ENCODE measurements at regions not wholly inside any gene's neighbourhood (a gene's known extent, or its start where the extent isn't known, plus 50 kb on each side); places are given as distances from the start of the nearest gene placed in this dataset.
A peak's percentile ranks its signal among the peaks of the same experiment; 100 is the strongest.
"Not testable (repeated sequence)": the region's sequence is repeated elsewhere in the genome, so short reads cannot be mapped to it uniquely, and the experiment has no call there.

DNA sequence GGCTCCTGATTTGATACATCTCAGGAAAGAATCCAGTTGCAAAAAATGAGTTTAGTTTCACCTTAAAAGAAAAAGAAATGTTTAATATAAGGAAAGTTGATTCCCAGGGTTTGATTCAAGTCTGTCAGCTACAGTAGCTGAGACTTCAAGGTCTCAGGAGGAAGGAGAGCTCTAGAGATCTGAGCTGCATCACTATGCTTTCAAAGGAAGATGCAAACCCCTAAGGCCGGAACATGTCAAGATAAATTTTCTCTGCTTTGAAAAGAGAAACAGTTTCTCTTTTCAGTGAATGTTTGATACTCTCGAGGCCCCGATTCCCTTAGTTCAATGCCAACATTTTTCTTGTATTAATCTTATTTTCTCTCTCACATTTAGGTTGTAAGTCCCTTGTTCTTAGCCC is 128.6 kb downstream of the RGPD3 start:
- no peak for DNase-seq (ENCODE audit: low spot score)

DNA sequence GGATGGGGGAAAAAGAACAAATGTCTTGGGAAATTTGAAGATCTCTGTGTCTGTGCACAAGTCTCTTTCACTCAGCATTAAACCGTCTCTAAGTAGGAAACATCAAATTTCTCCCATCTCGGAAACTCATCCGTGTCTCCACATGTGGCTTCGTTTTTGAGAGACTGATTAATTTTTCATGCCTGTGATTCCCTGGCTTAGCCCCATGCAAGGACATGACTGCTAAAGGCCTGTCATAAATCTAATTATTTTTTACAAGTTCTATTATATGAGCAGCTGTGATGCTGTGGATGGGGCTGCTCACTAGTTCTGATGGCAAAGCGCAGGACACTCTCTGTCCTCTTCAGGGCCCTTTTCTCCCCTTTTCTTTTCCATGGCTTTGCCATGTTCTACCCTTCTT is 129.1 kb downstream of the RGPD3 start:
- no peak for DNase-seq (ENCODE audit: low spot score)

DNA sequence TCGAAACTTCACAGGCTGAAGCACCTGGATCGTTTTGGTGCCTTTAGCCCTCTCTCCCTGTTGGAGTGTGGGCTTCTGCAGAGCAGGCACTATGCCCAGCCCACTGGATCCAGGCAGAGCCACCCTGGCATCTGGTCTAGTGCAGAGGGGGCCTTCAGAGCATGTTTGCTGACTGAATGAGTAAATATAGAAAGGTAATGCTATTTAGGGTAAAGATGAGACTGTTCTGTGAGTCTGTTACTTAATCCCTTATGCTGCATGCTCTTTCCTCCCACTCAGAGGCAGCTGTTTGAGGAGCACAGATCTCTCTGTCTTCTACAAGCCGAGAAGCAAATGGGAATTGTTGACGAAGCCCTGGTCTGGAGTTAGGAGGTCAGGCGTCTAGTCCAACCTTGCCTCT is 130.2 kb downstream of the RGPD3 start:
- DNase-seq (ENCODE audit: low spot score) = no peak

DNA sequence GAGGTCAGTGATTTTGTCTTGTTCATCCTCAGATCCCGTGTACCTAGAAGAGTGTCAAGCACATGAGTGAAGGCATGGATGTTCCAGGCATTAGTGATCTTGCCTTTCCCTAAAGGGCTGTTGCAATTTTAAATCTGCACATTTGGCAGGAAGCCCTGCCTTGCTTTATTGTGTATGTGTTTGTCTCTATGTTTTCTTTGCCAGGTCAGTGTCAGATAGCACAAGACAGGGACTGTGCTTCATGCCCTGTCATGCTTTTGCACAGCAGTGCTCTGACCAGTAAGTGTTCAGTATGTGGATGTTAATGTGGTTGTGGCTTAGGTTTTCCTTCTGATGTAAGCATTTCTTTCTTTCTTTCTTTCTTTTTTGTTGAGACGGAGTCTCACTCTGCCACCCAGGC is 131.5 kb downstream of the RGPD3 start:
- DNase-seq (ENCODE audit: low spot score) = no peak

DNA sequence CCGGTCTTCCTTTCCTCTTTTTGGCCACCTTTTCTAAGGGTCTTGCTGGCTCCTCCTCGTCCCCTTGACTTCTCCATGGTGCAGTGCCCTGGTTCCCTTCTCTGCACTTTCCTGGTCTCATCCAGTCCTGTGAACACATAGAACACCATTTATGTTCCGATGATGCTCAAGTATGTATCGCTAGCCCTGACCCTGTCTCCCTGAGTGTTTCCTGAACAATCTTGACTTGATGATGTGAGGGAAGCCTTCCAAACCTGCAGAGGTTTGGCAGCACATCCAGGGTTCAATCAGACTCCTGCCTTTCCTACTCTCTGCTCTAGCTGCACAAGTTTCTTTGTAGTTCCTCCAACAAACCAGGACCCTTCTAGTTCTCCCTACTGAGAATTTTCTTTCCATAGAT is 132.1 kb downstream of the RGPD3 start:
- no peak for DNase-seq (ENCODE audit: low spot score)

DNA sequence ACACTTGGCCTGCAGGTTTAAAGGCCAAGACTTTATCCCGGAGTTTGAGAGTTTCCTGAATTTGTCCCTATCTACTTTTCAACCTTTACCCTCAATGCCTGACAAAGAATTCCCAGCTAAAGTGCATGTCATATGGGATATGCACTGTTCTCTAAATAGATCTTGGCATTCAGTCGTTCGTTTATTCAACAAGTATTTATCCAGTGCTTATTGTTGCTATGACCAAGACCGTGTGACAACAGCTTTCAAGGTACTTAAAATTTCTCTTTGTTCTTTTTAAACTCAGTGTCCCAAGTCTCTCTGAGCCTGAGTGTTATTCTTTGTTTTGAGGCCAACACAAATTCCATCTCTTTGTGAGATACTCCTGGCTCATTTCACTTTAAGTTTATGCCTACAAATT is 133.4 kb downstream of the RGPD3 start:
- no peak for DNase-seq (ENCODE audit: low spot score)

DNA sequence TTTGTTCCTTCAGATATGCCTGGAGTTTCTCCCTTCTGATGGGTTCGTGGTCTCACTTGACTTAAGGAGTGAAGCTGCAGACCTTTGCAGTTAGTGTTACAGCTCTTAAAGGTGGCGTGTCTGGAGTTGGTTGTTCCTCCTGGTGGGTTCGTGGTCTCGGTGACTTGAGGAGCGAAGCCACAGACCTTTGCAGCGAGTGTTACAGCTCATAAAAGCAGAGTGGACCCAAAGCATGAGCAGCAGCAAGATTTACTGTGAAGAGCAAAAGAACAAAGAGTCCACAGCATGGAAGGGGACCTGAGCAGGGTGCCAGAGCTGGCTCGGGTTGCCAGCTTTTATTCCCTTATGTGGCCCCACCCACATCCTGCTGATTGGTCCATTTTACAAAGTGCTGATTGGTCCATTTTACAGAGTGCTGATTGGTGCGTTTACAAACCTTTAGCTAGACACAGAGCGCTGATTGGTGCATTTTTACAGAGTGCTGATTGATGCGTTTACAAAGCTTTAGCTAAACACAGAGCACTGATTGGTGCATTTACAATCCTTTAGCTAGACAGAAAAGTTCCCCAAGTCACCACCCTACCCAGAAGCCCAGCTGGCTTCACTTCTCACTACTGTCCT is 134.8 kb downstream of the RGPD3 start:
- not testable (repeated sequence) for DNase-seq (ENCODE audit: low spot score)

DNA sequence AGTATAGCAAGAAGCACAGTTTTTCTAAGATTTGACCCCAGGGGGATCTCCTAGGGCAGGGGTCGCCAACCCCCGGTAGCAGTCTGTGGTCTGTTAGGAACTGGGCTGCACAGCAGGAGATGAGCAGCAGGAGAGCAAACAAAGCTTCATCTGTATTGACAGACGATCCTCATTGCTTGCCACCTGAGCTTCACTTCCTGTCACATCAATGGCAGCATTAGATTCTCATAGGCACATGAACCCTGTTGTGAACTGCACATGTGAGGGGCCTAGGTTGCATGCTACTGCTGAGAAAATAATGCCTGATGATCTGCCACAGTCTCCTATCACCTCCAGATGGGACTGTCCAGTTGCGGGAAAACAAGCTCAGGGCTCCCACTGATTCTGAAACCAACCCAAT is 136.2 kb downstream of the RGPD3 start:
- DNase-seq (ENCODE audit: low spot score) = no peak

DNA sequence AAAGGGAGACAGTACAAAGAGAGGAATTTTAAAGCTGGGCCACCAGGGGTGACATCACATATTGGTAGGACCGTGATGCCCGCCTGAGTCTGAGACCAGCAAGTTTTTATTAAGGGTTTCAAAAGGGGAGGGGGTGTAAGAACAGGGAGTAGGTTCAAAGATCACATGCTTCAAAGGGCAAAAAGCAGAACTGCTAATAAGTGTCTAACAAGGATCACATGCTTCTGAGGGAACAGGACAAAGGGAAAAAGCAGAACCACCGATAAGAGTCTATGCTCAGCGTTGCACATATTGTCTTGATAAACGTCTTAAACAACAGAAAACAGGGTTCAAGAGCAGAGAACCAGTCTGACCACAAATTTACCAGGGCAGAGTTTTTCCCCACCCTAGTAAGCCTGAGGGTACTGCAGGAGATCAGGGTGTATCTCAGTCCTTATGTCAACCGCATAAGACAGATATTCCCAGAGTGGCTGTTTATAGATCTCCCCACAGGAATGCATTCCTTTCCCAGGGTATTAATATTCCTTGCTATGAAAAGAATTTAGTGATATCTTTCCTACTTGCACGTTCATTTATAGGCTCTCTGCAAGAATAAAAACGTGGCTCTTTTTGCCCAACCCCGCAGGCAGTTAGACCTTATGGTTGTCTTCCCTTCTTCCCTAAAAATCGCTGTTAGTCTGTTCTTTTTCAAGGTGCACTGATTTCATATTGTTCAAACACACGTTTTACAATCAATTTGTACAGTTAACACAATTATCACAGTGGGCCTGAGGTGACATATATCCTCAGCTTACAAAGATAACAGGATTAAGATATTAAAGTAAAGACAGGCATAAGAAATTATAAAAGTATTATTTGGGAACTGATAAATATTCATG is 136.5 kb upstream of the UXS1 start:
- not testable (repeated sequence) for DNase-seq (ENCODE audit: low spot score)

DNA sequence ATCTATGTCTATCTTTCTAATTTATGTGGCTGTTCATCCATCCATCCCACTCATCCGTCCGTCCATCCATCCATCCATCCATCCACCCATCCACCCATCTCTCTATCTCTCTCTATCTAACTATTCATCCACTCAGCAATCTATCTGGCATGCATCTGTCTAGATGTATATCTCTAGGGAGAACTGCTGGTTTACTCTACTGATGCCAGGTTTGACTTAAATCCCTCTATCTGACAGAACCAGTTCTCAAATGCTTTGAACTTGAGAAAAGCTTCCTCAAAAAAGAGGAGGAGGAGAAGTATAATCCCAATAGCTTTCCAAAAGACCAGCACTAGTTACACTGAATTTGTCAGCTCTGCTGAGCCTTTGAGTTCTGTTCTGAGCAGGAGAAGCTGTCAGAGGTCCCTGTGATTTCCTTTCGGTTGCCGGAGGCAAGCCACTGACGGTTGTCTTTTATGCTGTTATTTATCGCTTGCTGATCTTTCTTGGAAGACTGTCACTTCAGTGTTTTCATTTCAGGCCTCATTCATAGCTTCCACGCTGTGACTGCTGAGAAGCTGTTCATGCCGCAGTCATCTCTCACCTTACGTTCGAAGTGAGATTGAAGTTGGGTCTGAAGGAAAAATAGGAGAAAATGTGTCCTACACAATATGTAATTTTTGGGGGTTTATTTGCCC is 129.4 kb upstream of the UXS1 start:
- no peak for DNase-seq (ENCODE audit: low spot score)

DNA sequence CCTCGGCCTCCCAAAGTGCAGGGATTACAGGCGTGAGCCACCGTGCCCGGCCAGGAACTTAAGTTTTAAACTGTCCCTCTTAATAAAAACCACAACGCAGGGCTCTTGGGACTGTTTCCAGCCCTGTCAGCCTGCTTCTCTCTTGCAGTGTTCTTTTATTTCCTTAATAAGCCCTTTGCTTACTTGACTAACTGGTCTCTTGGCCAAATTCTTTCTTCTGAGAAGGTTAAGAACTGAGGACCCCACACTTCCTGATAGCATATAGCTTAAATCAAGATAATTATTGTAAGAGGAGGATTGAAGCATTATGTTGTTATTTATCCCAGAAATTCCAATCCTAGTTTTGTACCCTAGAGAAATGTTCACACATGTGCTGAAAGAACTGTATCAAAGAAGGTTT is 128.2 kb upstream of the UXS1 start:
- DNase-seq (ENCODE audit: low spot score) = no peak

DNA sequence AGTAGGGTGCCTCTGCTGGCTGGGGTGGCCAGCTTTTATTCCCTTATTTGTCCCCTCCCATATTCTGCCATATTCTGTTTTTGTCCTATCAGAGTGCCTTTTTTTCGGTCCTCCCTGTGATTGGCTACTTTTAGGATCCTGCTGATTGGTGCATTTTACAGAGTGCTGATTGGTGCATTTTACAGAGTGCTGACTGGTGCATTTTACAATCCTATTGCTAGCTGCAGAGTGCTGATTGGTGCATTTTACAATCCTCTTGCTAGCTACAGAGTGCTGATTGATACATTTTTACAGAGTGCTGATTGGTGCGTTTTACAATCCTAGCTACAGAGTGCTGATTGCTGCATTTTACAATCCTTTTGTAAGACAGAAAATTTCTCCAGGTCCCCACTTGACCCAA is 126.3 kb upstream of the UXS1 start:
- DNase-seq (ENCODE audit: low spot score) = not testable (repeated sequence)

DNA sequence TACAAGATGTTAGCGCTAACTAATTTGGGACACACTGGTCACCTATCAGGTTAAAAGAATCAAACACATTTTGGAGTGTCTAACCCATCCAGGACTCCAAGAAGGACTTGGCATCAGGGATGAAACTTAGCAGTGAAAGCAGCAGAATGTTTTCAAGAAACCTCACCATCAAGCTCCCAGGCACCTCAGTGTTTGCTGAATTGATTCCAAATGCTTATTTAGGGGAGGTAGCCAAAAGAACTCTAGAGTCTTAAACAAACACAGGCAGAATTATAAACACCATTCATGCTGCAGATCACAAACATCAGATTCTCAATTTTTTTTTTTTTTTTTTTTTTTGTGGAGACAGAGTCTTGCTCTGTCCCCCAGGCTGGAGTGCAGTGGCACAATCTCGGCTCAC is 122.8 kb upstream of the UXS1 start:
- no peak for DNase-seq (ENCODE audit: low spot score)

DNA sequence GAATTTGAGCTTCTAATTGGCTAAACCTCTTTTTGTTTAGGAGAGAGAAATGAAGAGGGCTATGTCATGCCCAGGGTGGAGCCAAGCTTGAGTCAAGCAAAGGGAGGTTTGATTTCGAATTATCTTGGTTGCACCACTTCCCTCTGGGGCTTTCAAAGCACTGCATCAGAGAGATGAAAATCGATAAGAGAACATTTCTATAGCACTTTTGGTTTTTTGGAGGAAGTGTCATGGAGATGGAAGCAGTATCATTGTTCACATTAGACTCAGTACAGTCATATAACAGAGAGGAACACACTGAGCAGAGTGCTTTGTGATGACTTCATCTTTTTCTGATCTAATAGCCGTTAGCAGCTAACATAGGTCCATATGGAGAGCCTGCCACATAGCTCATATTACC is 120.3 kb upstream of the UXS1 start:
- peak; percentile 8 for DNase-seq (ENCODE audit: low spot score)

DNA sequence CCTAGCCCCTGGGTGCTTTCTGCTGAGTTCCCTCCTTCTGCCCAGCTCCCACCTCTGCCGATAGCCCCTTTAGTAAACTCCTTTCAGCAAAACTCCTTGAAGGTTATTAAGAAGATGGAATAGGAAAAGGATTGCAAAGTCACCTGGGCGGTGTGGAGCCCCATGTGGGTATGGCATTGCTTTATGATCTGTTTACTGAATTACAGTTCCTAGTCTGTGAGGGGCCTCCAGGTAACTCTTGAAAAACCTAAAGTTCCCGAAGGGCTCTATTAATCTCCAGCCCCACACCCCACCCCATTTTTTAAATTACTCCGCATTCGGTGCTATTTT is 116.9 kb upstream of the UXS1 start:
- DNase-seq (ENCODE audit: low spot score) = no peak

DNA sequence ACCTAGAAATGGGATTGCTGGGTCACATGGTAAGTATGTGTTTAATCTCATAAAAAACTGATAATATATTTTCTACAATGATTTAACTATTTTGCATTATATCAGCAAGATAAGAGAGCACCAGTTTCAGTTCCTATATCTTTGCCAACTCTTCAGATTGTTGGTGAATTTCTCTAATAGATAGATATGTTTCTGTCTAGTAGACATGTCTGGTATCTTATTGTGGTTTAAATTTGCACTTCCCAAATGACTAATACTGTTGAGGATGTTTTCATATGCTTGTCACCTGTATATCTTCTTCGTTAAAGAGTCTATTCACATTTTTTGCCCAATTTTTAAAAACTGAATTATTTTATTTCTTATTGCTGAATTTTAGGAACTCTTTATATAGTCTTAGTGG is 113.8 kb upstream of the UXS1 start:
- DNase-seq (ENCODE audit: low spot score) = no peak

DNA sequence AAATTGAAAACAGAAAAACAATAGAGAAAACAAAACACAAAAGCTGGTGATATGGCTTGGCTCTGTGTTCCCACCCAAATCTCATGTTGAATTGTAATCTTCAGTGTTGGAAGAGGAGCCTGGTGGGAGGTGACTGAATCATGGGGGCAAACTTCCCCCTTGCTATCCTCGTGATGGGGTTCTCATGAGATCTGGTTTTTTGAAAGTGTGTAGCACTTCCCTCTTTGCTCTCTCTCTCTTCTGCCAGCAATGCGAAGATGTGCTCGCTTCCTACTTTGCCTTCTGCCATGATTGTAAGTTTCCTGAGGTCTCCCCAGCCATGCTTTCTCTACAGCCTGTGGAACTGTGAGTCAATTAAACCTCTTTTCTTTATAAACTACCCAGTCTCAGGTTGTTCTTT is 112.3 kb upstream of the UXS1 start:
- no peak for DNase-seq (ENCODE audit: low spot score)

DNA sequence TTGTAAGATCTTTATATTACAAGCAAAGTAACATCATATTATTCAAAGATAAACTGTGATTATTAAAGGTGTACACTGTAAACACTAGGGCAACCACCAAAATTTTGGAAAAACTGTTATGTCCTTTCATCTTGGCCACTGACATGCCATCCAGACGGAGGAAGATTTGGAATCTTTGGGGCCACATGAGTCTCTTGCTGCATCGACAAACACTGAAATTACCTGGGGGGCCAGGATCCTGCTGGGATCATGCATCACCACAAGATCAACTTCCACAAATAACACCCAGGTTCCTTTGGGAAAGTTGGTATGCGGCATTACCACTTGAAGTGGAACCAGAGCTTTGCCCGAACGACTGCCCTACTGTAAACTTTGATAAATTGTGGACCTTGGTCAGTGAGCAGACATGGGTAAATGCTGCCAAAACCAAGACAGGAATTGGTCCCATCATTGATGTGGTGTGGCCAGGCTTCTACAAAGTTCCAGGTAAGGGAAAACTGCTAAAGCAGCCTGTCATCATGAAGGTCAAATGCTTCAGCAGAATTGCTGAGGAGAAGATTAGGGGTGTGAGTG is 110.6 kb upstream of the UXS1 start:
- no peak for DNase-seq (ENCODE audit: low spot score)

DNA sequence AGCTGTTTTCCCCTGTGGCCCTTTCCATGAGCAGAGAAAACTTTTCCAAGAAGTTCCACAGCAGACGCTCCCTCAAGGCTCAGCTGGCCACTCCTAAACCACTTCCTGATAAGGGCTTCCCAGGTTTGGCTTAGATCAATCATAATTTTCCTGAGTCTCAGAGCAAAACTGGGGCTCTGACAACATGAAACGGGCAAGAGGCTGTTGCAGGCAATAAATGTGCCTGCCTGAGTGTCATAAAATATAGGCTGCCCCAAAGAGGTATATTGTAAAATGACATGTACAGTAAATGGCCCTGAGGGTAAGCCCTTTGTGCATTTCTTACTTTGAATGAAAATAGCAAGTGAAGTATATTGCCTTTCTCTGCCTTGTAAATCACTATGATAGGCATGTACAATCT is 105.6 kb upstream of the UXS1 start:
- no peak for DNase-seq (ENCODE audit: low spot score)

DNA sequence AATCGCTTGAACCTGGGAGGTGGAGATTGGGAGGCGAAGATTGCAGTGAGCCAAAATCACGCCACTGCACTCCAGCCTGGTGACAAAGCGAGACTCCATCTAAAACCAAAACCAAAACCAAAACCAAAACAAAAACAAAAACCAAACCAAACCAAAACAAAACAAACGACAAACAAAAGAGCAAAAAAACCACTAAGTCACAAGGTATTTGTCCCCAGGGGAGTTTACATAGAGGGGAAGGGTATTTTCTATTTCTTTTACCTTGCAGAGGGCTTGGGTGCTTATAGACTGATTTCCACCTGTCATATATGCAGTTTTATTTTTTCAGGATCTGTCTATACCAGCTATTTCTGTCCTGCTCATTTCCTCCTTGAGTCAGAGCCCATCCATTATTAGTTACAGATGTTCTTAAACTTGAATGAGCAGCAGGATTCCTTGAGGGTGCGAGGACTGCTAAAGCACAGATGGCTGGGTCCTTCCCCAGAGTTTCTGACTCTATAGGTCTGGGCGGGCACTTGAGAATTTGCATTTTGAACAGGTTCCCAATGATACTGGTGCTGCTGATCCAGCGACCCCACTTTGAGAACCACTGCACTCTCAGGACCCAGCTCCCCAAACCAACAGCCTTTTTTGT is 102.2 kb upstream of the UXS1 start:
- no peak for DNase-seq (ENCODE audit: low spot score)

DNA sequence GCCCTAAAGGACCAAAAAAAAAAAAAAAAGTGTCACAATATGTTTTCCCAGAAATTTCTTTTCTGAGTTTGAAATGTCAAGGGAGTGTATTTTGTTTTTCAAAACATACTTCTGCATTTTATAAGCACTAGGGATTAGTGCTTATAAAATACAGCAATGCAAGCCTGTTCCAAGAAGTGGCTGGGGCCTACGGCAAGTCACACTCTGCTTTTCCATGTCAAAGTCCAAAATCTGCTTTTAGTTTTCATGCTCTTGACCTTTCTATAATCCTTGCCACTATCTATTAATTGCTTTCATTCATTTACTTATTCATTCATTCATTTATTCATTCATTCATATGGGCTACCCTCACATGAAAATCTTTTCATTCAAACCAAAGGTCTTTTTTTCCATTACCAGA is 100.1 kb upstream of the UXS1 start:
- no peak for DNase-seq (ENCODE audit: low spot score)

DNA sequence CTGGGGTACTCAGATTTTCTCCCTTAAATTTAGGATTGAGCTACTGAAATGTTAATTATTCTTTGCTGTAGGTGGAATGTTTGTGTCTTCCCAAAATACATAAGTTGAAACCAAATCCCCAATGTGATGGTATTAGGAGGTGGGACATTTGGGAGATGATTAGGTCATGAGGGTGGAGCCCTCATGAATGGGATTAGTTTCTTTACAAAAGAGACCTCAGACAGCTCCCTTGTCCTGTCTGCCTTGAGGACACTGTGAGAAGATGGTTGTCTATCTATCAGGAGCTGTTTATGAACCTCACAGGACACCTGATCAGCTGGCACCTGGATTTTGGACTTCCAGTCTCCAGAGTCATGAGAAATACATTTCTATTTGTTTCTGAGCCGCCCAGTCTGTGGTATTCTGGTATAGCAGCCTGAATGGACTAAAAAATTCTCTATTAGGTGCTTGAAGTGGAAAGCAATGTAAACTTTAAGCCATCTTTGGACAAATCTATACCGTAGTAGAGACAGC is 99.2 kb upstream of the UXS1 start:
- DNase-seq (ENCODE audit: low spot score) = no peak

Data from CD4-positive, alpha-beta T cell treated with Interleukin-6 at 100 ng/mL for 8 hours (primary cell).